22Rv1 (cell line): ENCODE measurements at regions not wholly inside any gene's neighbourhood (a gene's known extent, or its start where the extent isn't known, plus 50 kb on each side); places are given as distances from the start of the nearest gene placed in this dataset.

ENCODE experiments used
- ZFX ChIP-seq: fragments of 450-650 bp; IDR thresholded peaks from 2 replicates; pipeline ENCODE4 v1.6.1; 2017; ENCODE audit warnings: antibody characterized with exemption, borderline replicate concordance
- TF ChIP-seq, protein P1 (sequence below): fragments of 450-650 bp; IDR thresholded peaks from 2 replicates; pipeline ENCODE4 v1.5.1; 2017; ENCODE audit warnings: mild to moderate bottlenecking

DNA sequence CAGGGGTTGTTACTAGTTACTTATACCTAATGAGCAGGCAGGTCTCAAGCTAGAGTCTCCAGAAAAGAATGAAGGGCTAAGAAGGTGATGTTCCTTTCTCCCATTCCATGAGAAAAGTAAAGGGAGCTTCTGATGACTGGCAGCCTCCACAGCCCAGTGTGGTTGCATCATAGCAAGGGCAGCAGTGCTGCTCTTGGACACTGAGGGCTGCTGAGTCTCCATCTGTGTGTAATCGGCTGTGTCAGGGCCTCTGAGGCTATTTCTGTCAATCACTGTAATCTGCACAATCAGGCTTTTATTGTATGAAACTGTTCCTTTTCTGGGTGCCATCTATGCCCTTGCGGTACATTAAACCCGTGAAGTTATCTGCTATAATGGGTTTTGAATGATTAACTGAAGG, 164.1 kb upstream of the FBXO11 start:
- TF ChIP-seq, protein P1, sequence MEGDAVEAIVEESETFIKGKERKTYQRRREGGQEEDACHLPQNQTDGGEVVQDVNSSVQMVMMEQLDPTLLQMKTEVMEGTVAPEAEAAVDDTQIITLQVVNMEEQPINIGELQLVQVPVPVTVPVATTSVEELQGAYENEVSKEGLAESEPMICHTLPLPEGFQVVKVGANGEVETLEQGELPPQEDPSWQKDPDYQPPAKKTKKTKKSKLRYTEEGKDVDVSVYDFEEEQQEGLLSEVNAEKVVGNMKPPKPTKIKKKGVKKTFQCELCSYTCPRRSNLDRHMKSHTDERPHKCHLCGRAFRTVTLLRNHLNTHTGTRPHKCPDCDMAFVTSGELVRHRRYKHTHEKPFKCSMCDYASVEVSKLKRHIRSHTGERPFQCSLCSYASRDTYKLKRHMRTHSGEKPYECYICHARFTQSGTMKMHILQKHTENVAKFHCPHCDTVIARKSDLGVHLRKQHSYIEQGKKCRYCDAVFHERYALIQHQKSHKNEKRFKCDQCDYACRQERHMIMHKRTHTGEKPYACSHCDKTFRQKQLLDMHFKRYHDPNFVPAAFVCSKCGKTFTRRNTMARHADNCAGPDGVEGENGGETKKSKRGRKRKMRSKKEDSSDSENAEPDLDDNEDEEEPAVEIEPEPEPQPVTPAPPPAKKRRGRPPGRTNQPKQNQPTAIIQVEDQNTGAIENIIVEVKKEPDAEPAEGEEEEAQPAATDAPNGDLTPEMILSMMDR: no peak
- no peak for TF ChIP-seq ZFX
